ENCODE measurements at regions not wholly inside any gene's neighbourhood (a gene's known extent, or its start where the extent isn't known, plus 50 kb on each side); places are given as distances from the start of the nearest gene placed in this dataset.

GRCh38 chr20:12207875-12208274 is 290.2 kb downstream of the BTBD3 start:
- DNase-seq (ENCODE audit: low read depth): no peak
- no peak overlapping the region for H3K4me3 ChIP-seq (ENCODE audit: low read length)
- TF ChIP-seq CTCF (conservative IDR thresholded peaks at IDR 0.05; ENCODE audit: low read depth, low read length): peak; percentile 82

GRCh38 chr20:12210591-12210990 is 292.9 kb downstream of the BTBD3 start:
- no peak overlapping the region for H3K4me3 ChIP-seq (ENCODE audit: low read length)
- no peak for TF ChIP-seq CTCF (conservative IDR thresholded peaks at IDR 0.05; ENCODE audit: low read depth, low read length)
- peak; percentile 14 for DNase-seq (ENCODE audit: low read depth)

- H3K4me3 ChIP-seq (ENCODE audit: low read length): no peak overlapping the region
- DNase-seq (ENCODE audit: low read depth): no peak
- no peak for TF ChIP-seq CTCF (conservative IDR thresholded peaks at IDR 0.05; ENCODE audit: low read depth, low read length)
Observed at GRCh38 chr20:12211361-12211760, 293.7 kb downstream of the BTBD3 start.

GRCh38 chr20:12217382-12217781 is 299.7 kb downstream of the BTBD3 start:
- H3K4me3 ChIP-seq (ENCODE audit: low read length): no peak overlapping the region
- no peak for DNase-seq (ENCODE audit: low read depth)
- TF ChIP-seq CTCF (conservative IDR thresholded peaks at IDR 0.05; ENCODE audit: low read depth, low read length): no peak

GRCh38 chr20:12219798-12220197 is 302.1 kb downstream of the BTBD3 start:
- DNase-seq (ENCODE audit: low read depth): no peak
- no peak overlapping the region for H3K4me3 ChIP-seq (ENCODE audit: low read length)
- TF ChIP-seq CTCF (conservative IDR thresholded peaks at IDR 0.05; ENCODE audit: low read depth, low read length): no peak

GRCh38 chr20:12223057-12223456 is 305.4 kb downstream of the BTBD3 start:
- H3K4me3 ChIP-seq (ENCODE audit: low read length): no peak overlapping the region
- no peak for TF ChIP-seq CTCF (conservative IDR thresholded peaks at IDR 0.05; ENCODE audit: low read depth, low read length)
- no peak for DNase-seq (ENCODE audit: low read depth)

- TF ChIP-seq CTCF (conservative IDR thresholded peaks at IDR 0.05; ENCODE audit: low read depth, low read length): no peak
- no peak for DNase-seq (ENCODE audit: low read depth)
- no peak overlapping the region for H3K4me3 ChIP-seq (ENCODE audit: low read length)
Observed at GRCh38 chr20:12225898-12226297, 308.2 kb downstream of the BTBD3 start.
